Hepatic stellate cell (primary cell): ENCODE measurements at regions not wholly inside any gene's neighbourhood (a gene's known extent, or its start where the extent isn't known, plus 50 kb on each side); places are given as distances from the start of the nearest gene placed in this dataset.
"Not testable (repeated sequence)": the region's sequence is repeated elsewhere in the genome, so short reads cannot be mapped to it uniquely, and the experiment has no call there.

ENCODE experiments used
- DNase-seq: peaks from one replicate; pipeline ENCODE4 v3.0.0; 2011; ENCODE audit warnings: low spot score

DNA sequence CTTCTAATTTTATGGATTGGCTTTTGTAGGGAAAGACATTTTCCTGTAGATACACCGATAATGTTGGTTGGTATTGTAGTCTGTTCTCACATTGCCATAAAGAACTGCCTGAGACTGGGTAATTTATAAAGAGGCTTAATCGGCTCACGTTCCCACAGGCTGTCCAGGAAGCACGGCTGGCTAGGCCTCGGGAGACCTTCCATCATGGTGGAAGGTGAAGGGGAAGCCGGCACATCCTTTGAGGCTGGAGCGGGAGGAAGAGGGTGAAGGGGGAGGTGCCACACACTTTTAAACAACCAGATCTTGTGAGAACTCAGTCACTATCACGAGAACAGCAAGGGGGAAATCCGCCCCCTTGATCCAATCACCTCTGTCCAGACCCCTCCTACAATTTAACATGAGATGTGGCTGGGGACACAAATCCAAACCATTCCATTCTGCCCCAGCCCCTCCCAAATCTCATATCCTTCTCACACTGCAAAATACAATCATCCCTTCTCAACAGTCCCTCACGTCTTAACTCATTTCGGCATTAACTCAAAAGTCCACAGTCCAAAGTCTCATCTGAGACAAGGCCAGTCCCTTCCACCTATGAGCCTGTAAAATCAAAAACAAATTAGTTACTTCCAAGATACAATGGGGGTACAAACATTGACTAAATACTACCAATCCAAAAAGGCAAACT lies 66.7 kb upstream of the EIF5 start:
- no peak for DNase-seq

DNA sequence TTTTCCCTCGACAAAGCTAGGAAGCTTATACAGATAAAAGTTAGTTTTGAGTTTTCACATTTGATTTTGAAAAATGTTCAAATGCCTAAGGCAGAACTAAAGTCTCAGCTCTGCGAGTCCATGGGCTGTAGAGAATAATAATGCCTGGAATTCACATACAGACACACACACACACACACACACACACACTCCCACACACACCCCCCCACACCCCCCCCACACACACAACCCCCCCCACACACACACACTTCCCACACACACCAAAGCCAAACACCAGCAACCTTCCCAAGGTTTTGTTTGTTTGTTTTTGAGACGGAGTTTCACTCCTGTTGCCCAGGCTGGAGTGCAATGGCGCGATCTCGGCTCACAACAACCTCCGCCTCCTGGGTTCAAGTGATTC lies 62.8 kb upstream of the EIF5 start:
- DNase-seq, result no peak

DNA sequence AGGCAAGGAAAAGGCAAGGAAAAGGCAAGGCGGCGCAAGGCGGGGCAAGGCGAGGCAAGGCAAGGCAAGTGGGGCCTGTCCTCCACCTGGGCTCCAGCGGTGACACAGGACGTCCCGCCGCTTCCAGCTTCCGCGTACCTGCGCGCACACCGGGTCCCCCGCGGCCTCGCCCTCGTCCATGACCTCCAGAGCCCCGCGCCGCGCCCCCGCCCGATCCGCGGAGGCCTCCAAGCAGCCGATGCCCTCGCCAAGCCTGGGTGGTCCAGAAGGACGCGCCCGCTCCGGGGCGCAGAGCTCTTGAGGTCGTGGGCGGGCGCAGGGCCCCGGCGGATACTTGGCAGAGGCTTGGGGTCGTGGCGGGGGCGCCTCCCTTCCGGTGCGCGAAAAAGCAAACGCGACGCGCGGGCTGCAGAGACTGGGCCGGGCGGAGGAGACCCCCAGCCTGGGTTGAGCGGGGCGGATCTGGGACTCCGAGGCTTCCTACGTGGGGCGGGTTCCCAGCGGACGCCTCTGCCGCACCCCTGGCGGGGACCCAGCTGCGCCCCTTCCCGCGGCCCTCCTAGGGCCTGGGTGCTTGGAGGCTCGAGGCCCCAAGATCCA lies 60.8 kb upstream of the EIF5 start:
- DNase-seq, result no peak

DNA sequence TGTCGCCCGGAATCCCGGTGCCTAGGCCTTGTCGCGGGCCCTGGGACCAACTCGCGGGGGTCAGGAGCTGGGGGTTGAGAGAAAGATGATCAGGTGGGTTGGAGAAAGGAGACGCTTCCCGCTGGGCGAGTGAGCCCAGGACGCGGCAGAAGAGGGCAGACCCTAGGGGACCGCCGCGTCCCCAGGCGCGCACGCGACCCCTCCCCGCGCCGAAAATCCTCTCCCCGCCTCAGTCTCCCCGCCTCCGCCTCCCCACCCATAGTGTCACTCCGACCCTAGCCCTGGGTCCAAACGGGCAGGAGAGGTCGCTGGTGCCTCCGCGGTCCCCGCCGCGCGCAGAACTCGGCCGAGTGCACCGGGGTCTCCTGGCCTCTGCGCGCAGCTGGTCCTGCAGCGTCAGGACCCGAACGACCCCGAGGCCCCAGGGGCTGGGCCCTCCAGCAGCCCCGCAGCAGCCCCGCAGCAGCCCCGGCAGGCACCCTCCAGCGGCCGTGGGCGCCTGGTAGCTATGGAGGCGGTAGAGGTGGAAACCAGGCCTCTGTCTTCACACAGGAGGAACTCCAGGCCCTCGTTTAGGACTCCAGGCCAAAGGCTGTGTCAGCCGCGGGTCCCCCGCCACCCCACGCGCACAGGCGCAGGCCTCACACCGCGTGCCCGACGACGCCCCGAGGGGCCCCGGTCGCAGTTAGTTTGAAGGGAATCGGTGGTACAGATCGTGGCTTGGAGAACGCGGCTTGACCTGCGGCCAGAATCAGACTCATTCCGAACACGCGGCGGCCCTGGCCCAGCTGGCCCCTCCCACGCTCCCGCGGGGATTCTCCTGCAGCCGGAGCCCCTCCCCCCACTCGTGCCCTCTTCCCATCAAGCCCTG lies 60.1 kb upstream of the EIF5 start:
- DNase-seq, result no peak

DNA sequence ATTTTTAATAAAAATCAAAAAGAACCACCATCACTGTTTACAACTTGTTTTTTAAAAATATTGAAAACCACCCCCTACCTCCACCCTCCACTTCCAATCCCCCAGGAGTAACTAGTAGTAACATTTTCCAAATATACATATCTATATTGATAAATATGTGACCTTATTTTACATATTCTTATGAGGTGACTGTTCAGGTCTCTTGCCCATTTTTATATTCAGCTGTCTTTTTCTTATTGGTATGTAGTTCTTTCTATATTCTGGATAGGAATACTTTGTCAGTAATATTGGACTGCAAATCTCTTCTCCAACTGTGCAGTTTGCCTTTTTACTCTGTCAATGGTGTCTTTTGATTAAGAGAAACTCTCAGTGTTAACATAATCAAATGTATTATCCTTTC lies 59.0 kb upstream of the EIF5 start:
- DNase-seq, result no peak

DNA sequence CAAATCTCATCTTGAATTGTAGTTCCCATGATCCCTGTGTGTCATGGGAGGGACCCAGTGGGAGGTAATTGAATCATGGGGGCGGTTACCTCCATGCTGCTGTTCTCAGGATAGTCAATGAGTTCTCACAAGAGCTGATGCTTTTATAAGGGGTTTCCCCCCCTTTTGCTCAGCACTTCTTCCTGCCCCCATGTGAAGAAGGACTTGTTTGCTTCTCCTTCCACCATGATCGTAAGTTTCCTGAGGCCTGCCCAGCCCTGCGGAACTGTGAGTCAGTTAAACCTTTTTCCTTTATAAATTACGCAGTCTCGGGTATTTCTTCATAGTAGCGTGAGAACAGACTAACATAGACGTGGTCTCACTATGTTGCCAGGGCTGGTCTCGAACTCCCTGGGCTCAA lies 56.1 kb upstream of the EIF5 start:
- DNase-seq, result no peak

DNA sequence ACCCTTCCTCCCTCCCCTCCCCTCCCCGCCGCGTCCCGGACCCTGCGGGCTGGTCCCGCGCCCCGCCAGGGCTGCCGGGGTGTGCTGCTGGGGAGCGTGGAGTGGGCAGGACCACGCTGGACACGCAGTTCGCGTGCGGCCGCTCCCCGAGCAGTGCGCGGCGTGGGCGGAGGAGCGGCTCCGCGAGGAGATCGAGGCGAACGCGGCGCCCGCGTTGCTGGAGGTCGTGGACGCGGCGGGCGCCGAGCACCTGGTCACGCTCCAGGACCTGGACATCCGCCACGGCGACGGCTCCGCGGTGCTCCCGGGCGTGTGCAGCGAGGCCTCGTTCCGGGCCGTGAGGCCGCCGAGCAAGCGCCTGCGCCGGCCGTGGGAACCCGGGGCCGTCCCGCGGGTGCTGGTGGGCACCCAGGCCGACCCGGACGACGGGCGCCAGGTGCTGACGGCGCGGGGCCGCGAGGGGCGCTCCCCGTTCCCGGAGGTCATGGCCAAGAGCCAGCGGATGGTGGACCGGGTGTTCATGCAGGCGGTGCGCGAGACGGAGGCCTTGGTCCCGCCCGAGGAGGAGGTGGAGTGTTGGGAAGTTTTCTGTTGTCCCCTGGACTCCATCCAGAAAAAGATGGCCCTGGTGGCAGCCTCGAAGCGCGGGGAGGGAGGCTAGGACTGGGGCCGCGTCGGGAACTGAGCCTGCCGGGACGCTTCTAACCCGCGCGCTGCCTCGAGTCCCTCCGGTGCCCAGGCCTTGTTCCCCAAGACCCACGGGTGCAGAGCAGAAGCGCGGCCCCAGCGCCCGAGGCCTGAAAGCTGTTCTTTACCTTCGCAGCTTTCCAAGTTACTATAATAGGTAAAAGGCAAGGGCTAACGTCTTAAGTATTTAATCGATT lies 54.7 kb upstream of the EIF5 start:
- no peak for DNase-seq

DNA sequence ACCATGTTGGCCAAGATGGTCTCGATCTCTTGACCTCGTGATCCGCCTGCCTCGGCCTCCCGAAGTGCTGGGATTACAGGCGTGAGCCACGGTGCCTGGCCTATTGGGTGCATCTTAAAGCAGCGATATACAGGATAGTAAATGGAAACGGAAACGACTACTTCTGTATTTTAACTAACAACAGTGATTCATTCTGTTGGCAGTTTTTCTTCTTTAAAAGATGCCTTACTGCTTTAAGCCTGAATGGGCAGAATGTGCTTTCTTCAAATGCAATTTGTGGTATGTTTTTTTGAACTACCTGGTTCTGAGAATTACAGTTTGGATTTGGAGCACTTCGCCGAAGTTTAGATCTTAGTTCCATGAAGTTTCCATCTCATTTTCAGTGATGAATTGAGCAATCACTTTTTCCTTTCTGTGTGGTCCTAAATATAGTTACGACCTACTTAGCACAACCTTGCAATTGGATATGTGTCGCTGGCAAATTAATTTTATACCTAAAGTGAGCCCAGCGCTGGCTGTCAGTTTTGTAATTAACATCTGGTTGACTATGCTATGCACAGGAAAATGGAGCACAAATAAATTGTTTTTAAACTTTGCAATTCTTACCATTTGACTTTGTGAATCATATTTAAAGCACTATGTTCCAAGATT lies 53.6 kb upstream of the EIF5 start:
- DNase-seq, result no peak

DNA sequence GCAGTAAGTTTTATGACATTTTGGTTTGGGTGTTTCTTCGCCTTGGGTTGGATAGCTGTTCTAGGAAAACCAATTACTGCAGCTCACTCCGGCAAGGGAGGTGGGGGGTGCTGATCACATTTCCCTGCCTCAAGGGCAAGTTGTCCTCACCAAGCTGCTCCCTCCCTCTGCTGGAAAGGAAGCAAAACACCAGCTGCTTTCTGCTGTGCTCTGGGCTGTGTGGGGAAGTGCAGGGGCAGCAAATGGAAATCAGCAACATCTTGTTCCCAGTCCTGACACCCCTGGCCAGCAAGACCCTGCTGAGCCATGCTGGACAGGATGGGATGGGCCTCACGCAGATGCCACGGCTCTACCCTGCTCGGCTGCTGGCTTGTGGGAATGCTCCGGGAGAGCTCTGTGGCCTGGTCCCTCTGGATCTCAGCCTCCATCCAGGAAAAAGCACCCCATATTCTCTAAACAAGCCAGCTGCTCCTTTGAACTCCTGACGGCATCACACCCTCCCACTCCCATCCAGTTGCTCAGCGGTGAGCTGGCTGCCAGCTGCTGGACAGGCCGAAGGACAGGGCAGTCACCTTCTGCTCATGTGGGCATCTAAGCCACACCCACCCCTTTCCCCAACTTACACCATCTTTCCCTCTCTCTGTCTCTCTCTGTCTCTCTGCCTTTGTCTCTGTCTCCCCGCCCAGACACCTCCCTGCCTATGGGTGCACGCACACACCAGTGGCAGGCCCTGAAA lies 52.4 kb upstream of the EIF5 start:
- DNase-seq, result peak; percentile 77

DNA sequence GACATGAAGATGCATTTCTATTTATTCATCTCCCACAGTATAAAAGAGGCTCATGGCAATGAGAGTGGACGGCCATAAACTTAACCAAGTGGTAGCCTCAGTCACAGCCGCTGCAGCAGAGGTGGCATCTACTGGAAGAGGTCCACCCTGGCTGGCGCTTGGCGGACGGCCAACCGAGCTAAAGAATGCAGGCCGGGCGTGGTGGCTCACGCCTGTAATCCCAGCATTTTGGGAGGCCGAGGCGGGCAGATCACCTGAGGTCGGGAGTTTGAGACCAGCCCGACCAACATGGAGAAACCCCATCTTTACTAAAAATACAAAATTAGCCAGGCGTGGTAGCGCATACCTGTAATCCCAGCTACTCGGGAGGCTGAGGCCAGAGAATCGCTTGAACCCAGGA lies 51.7 kb upstream of the EIF5 start:
- DNase-seq, result not testable (repeated sequence)

DNA sequence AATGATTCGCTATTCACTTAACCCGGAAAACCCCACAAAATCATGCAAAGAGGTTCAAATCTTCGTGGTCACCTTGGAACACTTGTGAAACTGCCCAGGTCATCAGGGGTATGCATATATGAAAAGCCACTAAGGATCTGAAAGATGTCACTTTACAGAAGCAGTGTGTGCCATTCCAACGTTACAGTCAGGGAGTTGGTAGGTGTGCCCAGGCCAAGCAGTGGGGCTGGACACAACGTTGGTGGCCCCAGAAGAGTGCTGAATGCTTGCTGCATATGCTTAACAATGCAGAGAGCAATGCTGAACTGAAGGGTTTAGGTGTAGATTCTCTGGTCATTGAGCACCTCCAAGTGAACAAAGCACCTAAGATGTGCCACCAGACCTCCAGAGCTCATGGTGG lies 51.1 kb upstream of the EIF5 start:
- no peak for DNase-seq

DNA sequence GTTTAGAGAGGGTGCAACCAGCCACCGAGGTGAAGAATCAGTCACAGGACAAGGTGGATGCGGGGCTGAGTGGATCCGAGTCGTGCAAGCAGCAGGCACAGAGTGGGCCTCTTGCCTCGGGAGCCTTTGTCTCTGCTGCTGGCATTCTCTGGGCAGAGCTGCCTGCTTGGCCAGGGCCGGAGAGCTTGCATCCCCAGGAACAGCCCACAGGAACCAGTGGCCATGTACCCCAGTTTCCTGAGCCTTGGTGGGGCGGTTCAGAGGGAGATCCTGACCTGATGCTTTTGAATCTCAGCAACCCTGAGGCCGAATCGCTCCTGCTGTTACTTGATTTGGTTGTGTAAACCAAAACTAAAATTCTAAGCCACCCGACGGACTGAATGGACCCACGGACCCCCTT lies 50.1 kb upstream of the EIF5 start:
- no peak for DNase-seq
